ENCODE measurements at regions not wholly inside any gene's neighbourhood (a gene's known extent, or its start where the extent isn't known, plus 50 kb on each side); places are given as distances from the start of the nearest gene placed in this dataset.
"Not testable (repeated sequence)": the region's sequence is repeated elsewhere in the genome, so short reads cannot be mapped to it uniquely, and the experiment has no call there.

DNA sequence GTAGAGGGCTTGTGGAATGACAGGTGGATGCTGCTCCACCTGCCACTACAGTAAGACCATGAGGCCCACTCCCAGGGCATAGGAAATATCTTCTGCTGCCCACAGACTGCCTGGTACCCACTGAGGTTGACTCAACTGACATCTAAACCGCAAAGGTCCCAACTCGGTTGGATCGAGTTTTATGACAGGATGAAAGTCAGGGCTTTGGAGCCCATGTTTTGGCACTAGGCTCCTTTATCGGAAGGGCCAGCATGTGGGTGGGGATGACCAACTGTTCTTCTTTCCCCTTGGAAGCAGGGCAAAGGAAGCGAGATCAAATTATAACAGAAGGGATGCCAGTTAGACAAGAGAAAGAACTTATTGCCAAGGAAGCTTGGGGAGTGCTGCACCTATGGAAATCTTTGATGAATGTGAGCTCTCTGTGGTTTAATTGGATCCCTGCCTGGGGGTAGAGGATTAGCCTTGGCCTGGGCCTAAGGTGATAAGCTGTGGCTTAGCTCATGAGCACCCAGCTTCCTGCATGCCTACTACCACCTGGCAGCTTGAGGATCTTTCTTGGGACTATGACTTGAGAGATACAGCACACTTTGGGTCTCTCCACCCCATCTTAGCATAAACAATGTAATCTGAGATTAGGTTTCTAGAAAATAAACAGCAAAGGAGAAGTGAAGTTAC, 121.8 kb downstream of the KCNA5 start:
- DNase-seq (ENCODE audit: low read depth), result no peak

DNA sequence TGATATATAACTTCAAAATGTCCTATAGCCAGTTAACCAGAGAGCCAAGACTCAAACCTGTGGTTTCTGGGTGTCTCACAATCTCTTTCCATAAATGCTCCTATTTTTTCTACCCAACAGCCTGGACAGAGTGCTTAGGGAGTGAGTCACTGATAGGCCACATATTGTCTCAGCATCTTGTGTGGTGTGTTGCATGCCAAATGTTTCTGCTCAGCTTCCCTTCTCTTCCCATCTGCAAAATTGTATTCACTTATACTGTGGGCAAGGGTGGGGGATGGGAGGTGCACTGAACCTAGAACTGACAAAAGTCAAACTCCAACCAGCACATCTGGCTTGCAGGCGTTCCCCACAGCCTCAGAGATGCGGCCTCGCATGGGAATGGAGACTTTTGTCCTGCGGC, 123.3 kb downstream of the KCNA5 start:
- DNase-seq (ENCODE audit: low read depth), result peak; percentile 97

DNA sequence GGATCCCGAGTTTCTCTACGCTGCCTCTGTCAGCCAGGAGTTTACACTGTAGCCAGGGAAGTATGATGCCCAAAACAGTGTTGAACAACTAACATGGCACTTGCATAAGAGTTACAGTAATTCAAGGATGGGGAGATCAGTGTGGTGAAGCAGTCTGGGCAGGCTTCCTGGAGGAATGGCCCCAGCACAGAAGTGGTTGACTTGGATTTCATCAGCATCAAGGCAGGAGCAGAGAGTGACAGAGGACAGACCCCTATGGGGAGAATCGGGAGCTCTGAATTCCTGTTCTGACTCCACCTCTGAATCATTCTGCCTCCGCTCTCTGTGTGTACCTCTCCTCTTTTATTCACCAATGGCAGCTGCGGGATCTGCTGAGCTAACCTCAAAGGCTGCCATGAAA, 124.5 kb downstream of the KCNA5 start:
- DNase-seq (ENCODE audit: low read depth), result no peak

DNA sequence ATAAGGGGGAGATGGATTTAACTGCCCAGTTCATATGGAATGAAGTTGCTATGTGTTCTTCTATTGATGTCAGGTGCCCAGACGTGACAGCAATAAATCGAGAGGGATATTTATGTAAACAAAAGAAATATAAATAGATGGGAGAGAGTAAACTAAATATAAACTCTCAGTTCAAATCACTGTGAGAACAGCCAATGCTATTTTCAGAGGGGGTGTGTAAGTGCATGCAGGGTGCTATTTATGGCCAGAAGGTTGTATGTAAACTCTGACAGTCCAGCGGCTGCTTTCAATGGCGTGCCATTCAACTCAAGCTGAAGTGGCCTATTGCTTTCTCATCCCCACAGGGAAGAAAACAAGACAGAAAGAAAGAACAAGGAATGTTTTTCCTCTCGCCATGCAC, 127.2 kb downstream of the KCNA5 start:
- DNase-seq (ENCODE audit: low read depth), result no peak

DNA sequence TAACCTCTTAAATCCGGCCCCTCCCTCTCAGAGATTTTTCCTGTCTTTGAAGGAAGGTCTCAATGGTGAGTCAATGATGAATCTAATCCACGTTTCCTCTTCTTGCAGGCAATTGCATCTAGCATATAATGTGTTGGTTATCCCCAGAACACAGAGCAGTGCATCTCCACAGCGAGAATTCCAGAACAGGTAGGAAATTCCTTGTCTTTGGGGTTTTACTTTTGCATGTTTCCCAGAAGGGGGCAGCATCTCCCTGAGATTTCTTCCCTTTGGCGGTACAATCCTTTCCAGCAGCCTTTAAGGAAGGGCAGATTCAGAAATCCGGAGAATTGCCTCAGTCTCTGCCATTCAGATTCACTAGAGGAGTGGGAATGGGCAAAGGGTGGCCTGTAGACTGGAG, 128.0 kb downstream of the KCNA5 start:
- no peak for DNase-seq (ENCODE audit: low read depth)

DNA sequence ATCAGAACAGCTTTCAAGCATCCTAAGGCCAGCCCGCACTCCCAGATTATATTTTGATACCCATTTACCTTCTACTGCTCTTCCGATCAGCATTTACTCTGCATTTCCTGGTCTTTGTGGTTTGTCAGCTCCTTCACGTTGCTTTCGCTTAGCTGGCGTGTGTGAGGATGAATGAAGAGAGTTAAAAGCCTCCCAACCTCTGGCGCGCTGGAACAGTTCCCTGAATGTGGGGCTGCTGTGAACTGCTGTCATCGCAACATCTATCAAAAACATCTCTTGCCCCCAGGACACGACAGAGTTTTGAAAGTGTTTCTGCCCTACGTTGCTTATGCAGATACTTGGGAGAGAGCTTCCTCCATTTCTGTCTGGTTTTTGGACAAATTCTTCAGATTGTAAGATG, 129.2 kb downstream of the KCNA5 start:
- DNase-seq (ENCODE audit: low read depth), result no peak

DNA sequence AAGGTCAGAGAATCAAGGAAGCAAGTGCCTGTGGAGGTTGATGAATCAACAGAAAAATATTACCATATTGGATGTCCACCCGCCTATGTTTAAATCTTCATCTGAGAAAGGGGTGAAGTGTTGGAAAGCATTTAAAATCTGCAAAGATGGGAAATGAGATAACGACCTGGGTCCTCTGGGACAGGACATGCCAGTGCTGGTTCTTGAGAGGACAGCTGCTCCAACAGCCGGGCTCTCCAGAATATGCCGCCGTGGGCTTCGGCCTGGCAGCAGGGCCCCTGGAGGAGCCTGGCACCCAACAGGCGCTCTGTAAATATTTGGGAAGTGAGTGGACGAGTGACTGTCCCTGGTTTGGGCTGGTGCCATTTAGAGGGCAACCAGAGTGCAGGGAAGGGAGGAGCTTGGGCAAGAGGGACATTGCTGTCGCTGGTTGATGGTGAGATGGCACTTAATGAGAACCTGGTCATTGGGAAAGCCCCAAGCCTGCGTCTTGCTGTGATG, 129.9 kb downstream of the KCNA5 start:
- DNase-seq (ENCODE audit: low read depth), result no peak

DNA sequence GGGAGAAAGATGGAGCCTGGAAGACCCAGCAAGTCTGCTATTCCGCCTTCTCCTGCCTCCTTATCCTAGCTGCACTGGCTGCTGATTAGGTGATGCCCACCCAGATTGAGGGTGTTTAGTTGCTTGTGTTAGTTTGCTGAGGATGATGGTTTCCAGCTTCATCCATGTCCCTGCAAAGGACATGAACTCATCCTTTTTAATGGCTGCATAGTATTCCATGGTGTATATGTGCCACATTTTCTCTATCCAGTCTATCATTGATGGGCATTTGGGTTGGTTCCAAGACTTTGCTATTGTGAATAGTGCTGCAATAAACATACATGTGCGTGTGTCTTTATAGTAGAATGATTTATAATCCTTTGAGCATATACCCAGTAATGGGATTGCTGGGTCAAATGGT, 131.7 kb downstream of the KCNA5 start:
- not testable (repeated sequence) for DNase-seq (ENCODE audit: low read depth)

DNA sequence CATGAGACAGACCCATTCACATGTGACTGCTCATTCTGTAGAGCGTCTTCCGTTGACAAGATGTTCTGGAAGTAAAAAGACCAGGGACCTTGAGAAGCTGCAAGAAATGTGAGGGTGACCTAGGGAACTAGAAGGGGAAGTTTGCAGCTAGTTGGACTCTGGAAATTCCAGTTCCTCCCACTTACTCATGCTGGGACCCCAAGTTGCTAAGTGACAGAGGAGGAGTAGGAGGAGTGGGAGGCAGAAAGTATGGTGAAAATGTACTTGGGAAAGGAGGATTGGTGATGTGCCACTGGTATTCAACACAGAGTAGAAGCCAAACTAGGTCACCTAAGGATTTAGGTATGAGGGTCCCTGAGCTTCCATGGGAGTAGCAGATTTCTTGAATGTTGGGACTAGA, 132.4 kb downstream of the KCNA5 start:
- no peak for DNase-seq (ENCODE audit: low read depth)

DNA sequence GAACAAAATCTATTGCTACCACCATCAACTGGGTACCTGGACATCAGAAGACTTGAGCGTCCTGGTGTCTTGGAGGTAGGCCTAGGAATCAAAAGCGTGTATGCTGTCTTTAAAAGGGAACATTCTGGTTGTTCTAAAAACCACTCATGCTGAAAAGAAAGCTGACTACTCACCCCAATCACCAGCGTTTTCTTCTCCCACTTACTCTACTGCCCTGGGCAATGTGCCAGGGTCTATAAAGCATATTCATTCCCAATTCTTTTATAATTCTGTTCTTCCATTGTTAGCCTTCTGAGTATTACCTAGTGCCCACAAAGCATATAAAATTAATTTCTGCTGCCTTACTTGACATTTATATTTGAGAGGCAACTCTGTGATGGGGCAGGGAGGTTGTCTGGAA, 133.4 kb downstream of the KCNA5 start:
- DNase-seq (ENCODE audit: low read depth), result no peak

DNA sequence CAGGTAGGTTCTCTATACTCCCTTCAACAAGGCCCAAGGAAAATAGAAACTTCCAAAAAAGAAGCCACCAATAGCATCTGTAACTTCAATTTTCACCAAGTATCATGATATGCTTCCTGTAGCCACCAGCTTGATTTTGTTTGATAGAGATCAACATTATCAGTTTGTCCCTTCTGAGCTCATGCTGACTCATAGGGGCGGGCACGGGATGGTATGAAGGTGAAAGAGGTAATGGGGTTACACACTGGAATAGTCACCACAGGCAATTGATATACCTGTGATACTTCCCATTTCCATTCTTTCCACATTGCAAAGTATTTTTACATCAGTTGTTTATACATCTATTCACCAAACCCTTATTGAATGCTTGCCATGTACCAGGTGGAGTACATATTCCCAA, 134.1 kb downstream of the KCNA5 start:
- no peak for DNase-seq (ENCODE audit: low read depth)

DNA sequence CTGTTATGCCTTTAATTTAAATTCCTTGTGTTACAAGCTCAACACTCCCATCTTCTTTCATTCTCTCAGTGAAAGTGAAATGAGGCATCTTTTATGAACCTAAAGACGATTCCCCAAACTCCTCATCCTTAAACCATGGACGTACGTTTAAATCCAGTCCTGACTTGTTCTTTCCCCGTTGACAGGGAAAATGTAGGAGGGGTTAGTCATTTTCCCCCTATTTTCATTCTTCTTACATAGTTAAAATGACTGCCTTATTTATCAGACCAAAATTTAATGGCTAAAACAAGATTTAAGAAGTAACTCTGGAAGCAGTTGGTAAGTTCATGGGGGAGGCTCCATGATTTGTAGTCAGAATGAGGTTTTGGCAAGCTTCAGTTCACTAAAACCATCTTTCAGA, 134.9 kb downstream of the KCNA5 start:
- no peak for DNase-seq (ENCODE audit: low read depth)

DNA sequence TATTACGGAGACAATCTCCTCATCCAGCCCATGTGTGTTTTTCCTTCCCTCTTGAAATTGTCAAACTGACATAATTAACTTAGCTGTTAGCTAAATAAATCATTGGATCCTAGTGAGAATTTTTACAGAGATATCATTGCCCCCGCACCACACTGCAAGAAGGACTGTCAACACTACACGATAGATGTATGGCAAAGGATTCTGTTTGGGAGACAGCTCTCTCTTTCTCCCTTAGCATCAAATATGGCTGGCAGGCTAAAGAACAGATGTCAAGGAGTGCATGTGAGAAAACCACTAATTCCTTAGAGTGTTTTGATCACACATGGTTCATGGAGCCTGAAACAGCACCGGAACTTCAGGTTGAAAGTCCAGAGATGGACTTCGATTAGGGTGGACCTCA, 136.8 kb downstream of the KCNA5 start:
- DNase-seq (ENCODE audit: low read depth), result no peak

DNA sequence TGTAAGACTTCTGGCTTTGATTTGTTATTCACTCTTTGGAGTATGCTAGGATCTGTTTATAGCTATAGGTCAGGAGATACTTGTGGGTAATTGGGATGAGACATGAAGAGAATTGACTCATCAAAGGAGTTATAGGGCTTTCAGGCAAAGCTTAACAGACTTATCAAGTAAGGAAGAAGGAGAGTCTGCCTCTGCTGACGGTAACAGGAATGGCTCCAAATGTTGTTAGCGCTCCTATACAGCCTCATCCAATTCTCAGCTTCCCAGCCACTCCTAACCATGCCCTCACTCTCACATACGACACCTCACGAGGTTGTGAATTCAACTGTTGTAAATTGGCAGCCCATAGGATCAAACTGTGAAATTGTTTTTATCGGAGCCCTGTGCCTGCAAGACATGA, 140.5 kb downstream of the KCNA5 start:
- DNase-seq (ENCODE audit: low read depth), result no peak

DNA sequence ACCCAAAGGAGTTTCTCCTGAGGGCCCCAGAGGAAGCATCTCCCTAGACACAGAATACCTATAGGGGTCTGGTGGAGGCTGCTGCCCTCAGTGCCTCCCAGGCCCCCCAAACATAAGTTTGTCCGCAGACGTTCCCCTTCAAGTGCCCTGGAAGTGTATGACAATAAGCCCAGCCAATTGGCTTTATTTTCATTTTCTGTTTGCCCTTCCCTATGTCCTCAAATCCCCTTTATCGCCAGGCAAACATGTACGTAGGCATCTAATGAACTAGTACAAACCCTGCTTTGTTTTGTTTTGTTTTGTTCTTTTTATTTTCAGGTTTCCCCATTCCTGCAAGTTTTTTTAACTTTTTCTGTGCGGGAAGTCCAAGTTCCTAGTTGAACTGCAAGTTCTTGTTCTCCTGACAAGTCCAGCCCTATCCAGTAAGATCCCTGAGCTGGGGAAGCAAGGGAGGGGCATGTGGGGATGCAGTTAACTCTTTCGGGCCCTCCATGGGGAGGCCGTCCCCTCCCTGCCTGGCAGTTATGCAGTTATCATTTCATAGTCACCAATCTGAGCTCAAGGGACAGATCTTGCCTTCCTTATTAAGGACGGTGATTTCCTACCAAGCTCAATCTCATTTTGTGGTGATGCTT, 141.9 kb downstream of the KCNA5 start:
- no peak for DNase-seq (ENCODE audit: low read depth)

DNA sequence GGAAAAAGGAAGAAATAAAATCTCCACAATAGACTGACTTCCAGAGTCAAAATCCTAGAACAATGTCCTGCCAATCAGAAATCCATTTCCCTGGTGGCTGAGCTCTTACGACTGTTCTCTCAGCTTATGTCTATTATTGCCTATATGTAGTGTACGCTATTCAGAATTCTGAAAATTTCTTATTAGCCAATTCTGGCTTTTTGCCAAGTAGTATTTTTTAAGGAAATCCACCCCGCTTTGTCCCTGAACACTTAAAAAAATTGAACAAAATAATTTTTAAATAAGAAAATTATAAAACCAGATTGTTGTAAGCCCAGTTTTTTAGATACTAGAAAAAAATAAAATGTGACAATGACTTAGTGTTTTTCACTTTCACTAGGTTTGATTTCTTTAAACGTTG, 143.0 kb downstream of the KCNA5 start:
- no peak for DNase-seq (ENCODE audit: low read depth)

DNA sequence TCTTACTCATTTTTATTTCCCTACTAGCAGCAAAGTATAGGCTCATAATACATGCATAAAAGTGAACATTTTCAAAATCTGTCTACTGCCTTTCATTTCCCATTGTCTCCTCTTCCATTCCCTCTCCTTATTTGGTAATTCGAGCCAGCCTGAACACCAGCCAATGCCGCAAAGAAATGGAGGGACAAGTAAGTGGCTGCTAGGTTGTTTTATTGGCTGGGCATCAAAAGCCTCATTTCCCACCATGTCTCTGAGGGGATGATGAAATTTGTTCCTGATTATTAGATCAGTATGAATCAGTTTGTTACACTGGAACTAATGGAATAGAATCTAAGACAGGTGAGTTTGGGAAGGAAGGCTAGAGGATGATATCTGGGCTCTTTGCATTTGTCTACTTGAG, 143.5 kb downstream of the KCNA5 start:
- DNase-seq (ENCODE audit: low read depth), result no peak

DNA sequence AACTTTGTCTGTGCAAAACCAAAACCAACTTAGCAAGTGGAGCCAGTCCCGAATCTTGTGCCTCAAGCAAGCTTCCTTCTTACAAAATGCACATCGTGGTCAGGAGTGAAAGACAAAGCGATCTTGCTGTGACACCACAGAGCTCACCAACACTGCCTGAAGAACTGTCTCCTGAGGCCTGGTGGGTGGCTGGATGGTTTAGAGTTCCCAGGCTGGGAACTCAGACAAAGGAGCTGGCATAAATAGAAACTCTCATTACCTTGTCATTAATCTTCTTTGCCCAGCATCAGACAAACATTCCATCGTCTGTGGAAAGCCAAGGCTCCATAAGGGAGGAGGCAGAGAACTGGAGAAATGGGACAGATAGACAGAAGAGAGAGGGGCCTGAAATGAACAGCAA, 144.8 kb downstream of the KCNA5 start:
- no peak for DNase-seq (ENCODE audit: low read depth)

DNA sequence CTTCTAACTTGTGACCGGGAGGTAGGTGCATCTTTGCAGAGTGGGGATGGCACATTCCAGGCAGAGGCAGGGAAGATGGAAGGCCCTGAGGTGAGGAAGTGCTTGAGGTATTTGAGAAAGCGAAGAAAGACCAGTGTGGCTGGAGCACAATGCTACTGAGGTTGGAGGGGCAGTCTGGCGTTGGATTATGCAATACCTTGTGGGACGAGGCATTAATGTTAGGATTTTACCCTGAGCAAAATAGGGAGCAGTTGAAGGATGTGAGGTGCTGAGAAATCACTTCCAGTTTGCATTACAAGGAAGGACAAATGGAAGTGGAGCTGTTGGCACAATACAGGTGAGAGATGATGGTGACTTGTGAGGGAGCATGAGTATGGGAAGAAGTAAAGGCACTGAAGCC, 145.5 kb downstream of the KCNA5 start:
- DNase-seq (ENCODE audit: low read depth), result no peak

DNA sequence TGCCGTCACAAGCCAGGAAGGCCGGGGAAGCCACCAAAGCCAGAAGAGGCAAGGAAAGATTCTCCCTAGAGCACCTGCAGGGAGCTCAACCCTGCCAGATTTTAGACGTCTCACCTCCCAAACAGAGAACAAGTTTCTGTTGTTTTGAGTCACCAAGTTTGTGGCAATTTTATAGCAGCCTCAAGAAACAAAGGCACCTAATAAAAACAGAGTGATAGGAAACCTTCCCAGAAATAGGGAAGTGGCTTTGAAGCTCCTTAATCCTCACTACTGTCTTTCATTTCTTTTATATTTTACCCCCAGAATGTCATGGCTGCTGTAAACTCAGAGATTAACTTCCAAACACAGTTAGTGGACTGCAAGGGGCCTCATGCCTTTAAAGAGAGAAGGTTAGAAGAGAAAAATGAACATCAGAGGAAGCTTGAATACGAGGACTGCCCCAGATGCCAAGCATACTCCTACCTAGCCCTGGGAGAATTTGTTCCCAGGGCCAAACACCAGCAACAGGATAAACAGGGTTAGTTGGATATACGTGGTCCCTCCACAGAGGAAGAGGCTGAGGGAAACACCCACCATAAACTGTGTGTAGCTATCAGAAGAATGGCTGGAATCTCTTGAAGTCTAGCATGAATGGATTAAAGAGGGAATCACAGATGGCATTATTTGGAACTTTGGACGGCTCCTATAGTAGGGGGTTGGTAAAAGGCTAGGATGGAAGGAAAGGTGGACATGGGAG, 148.3 kb downstream of the KCNA5 start:
- DNase-seq (ENCODE audit: low read depth), result no peak

DNA sequence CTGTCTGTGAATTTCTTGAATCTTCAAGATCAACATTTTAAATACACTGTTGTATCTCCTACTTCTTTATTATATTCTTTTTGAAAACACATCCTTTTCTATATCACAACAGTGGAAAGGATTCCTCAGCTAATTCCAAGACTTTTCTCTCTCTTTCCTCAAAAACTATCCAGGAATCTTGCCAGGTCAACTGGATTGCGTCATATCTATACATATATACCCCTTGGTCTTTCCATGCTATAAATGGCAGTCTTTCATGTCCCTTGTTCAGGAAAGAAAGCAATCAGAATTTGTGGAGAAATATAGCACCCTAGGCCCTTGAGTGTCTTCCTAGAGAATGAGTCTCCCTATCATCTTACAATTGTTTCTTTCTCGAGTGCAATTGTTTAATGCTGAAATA, 149.0 kb downstream of the KCNA5 start:
- DNase-seq (ENCODE audit: low read depth), result no peak

DNA sequence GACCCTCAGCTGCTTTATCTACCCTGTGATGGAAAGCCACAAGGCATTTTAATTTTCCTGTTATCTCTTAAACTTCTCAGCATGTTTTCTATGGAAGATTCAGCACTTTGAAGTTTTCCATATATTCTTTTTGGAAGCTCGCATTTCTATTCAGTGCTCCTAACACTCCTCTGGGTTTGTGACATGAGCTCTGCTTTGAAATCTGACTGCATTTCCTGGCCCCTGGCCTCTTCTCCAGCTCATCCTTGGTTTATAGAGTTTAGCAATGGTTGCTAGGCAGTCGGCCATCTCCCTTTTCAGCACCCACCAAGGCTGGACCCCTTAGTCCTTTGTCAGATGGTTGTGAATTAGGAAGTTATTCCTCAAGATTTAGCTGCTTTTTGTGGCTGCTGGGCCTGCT, 150.6 kb downstream of the KCNA5 start:
- DNase-seq (ENCODE audit: low read depth), result no peak

DNA sequence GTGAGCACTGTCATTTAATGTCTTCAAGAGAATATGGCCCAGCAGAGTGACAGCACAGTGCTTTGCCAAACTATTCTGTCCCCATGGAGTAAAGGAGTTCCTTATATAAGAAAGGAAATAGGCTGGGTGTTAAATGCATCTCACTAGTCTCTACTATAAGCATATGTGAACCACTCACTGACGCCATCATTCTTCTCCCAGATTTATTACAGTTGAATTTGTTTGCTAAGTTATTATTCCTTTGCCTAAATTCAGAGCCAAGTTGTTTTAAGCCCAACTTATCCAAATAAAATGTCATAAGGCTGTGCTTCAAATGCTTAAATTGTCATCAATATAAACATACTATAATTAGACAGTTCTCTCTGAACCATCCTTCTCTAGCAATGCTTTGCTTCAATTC, 151.6 kb downstream of the KCNA5 start:
- no peak for DNase-seq (ENCODE audit: low read depth)
